Sigmoid colon (tissue), 4 donors: ENCODE measurements at regions not wholly inside any gene's neighbourhood (a gene's known extent, or its start where the extent isn't known, plus 50 kb on each side); places are given as distances from the start of the nearest gene placed in this dataset.

ENCODE experiments used
- POLR2AphosphoS5 ChIP-seq, 4 donors: sonication (generic); formaldehyde crosslinking; IDR thresholded peaks; one replicate each; pipeline ENCODE4 v1.6.1; 2017; ENCODE audit warnings: antibody characterized with exemption in 4 of 4
- TF ChIP-seq, protein P1 (sequence below), 4 experiments: fragments of 450-650 bp in 3 of 4; fragments of 200-600 bp in 1 of 4; IDR thresholded peaks; one replicate each; pipeline ENCODE4 v1.5.1; 2016 to 2019; ENCODE audit warnings: antibody characterized with exemption in 4 of 4, mild to moderate bottlenecking in 3 of 4, moderate library complexity in 2 of 4

DNA sequence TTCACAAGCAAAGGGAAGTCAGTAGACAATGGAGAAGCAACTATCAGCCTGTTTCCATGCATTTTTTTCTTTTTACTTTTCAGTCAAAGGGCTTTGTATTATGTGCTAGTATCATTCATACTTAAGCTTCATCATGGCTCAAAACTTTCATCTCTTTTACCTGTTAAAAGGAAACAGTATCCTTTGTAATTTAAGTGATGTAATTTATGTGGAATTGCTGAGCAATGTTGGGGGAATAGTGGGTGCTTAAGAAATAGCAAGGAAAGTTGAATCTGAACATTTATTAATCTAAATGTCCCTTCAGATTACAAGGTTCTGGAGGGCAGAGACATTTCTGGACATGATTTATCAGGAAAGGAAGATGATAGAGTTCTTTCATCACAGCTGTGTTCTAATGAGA is 915.3 kb downstream of the VRK1 start:
- no peak for TF ChIP-seq POLR2AphosphoS5 (IDR thresholded peaks at IDR 0.05)
- TF ChIP-seq, protein P1, sequence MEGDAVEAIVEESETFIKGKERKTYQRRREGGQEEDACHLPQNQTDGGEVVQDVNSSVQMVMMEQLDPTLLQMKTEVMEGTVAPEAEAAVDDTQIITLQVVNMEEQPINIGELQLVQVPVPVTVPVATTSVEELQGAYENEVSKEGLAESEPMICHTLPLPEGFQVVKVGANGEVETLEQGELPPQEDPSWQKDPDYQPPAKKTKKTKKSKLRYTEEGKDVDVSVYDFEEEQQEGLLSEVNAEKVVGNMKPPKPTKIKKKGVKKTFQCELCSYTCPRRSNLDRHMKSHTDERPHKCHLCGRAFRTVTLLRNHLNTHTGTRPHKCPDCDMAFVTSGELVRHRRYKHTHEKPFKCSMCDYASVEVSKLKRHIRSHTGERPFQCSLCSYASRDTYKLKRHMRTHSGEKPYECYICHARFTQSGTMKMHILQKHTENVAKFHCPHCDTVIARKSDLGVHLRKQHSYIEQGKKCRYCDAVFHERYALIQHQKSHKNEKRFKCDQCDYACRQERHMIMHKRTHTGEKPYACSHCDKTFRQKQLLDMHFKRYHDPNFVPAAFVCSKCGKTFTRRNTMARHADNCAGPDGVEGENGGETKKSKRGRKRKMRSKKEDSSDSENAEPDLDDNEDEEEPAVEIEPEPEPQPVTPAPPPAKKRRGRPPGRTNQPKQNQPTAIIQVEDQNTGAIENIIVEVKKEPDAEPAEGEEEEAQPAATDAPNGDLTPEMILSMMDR (IDR thresholded peaks at IDR 0.05): no peak
